HG03135 (cell line): ENCODE measurements at regions not wholly inside any gene's neighbourhood (a gene's known extent, or its start where the extent isn't known, plus 50 kb on each side); places are given as distances from the start of the nearest gene placed in this dataset.
"Not testable (repeated sequence)": the region's sequence is repeated elsewhere in the genome, so short reads cannot be mapped to it uniquely, and the experiment has no call there.

Experiments used
- ATAC-seq: cut with Tn5 transposase; IDR thresholded peaks from one replicate; pipeline ENCODE4 v1.9.1; 2021; ENCODE audit warnings: mild to moderate bottlenecking, moderate library complexity; ENCODE audit not compliant: unreplicated experiment

DNA sequence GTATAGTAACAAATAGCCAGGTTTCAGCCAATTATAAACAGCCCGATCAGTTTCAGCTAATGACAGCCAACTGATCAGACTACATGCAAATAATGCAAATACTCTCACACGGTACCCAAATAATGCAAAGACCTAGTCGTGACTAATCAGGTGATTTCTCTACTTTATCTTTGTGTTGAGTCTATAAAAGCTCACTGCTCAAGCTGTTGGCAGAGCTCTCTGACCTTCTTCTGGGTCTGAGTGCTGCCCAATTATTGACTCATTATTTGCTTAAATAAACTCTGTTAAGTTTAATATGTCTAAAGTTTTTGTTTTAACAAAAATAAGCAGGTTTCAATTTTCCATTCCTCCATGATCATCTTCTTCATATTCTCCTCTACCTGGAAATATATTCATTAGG, 1971.7 kb downstream of the SUCLG1 start:
- ATAC-seq = no peak

DNA sequence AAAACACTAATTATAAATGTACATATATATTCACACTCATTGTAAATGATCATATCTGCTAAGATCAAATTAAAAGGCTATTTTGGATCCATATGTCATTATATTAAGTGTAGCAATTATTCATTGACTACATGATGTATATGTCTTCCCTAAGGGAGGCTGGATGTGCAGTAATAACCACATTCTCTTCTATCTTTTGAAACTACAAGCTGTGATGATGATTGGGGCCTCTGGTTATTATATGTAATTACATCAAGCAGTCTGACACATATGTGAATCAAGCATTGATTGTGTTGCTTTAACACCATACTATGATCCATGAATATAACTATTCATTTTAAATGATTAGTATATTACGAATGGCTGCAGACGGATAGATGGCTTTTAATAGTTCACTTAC, 1973.4 kb downstream of the SUCLG1 start:
- ATAC-seq = no peak

DNA sequence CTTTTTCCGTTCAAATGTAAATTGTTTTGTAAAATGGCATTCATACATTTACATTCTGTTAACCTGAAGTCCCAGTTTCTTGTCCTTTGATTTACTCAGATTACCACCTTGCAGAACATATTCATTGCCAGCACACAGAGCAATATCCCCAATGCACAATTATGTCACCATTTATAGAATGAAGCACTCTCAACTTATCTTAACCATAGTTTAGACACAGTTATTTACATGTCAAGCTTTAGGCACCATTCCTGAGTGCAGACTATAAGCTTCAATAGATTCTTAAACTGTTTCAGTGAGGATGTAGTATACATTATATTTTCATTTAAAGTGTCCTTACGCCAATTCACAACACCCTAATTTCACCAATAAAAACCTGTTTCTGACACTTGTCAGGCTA, 1977.9 kb downstream of the SUCLG1 start:
- ATAC-seq = no peak

DNA sequence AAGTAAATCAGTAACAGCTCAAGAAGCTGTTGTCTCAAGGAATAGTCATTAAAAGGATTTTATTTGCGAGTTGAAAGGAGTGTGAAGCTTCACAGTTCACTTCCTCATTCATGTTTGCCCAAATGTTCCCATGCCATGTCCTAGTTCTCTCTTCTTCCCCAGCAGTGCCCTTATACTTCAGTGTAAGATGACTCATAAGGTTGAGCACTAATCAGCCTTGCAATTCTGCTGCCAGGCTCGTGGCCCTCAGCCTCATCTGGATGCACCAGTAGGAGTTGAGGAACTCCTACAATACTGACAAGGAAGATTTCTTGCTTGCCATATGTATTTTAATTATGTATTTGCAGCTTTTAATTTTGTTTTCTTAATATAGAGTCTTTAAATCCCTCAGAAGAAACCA, 1980.4 kb downstream of the SUCLG1 start:
- ATAC-seq = no peak

DNA sequence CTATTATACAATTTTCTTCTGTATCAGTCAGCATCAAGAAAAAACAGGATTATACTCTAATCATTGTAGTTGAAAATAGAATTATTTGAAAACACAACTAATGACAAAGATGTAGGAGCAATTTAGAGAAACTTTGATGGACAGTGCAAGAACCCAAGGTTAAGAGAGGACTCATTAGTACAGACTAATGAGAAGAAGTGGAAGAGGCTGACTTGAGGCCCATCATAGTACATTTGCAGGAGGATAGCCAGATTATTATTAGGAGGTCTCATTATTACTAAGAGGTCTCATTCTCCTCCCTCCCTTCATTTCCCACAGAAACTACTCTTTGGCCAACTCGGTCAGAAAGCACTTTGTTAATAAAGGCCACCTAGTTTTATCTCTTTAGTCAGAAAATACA, 1983.0 kb downstream of the SUCLG1 start:
- ATAC-seq = no peak

DNA sequence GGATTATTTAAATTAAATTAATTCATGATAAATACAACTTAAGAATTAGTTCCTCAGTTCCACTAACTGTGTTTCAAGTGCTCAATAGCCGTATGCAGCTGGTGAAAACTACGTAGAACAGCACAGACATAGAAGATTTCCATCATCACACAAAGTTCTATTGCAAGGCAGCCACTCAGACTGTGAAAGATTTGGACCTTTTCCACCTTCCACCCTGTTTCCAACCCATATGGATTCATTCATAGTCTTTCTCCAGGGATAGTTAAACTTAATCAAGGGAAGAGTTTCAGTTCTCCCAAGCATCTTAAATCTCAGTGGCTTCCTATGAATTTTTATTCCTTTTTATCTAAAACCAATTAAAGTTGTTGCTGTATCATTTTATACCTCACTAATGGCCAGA, 2030.8 kb downstream of the SUCLG1 start:
- no peak for ATAC-seq

DNA sequence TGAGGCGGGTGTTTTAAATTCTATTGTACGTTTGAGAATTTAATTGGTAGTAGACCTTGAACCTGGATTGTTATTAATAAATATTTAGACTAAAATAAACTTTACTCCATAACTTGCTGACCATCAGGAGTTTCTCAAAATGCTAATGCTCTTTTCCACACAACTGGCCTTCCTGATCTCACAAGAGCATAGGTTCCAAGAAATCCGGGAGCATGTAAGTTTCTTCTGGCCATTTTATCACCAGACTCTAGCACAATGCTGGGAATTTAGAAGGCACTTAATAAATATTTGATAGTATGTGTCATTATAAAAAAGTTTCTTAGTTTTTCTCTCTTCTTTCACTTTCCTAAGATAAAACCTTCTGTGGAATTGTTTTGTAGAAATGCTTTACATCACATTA, 2047.1 kb downstream of the SUCLG1 start:
- no peak for ATAC-seq

DNA sequence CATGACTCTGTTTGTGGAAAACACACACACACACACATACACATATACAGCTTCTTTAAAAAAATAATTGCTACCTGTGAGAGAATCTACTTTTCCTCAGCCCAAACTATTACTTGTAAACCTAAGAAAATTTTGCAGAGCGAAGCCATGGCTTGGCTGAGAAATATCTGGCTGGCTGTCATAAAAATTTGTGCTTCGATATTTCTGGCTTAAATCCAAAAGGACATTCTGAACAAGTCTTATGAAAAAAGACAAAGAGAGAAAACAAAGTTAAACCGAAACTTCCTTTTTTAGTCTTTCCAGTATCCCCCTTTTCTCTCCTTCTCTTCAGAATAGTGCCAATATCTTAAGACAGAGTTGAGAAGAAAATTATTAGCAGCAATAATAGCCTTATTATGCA, 2048.0 kb downstream of the SUCLG1 start:
- no peak for ATAC-seq

DNA sequence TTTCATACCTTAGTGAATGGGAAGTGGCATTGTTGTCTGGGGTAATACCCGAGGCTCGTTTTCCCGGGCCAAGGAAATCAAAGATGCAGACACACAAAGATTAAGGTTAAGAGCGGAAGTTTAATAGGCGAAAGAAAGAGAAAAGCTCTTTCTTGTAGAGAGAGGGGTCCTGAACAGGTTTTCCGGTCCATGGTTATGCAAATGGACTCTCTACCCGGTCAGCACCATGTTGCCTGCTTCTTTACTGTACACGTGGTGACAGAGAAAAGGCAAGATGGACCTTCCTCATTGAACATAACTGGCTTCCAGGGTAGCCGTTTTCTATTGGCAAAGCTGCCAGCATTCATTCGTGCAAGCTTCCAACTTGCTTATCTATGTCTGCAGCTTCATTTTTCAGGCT, 2063.5 kb downstream of the SUCLG1 start:
- no peak for ATAC-seq

DNA sequence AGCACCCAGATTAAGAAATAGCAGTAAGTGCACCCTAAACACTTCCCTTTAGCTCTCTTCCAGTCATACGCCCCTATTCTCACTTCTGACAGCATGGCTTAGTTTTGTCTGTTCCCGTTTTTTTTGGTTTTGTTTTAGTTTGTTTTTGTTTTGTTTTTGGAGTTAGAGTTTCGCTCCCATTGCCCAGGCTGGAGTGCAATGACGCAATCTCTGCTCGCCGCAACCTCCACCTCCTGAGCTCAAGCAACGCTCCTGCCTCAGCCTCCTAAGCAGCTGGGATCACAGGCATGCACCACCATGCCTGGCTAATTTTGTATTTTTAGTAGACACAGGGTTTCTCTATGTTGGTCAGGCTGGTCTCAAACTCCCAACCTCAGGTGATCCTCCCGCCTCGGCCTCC, 2067.7 kb downstream of the SUCLG1 start:
- no peak for ATAC-seq

DNA sequence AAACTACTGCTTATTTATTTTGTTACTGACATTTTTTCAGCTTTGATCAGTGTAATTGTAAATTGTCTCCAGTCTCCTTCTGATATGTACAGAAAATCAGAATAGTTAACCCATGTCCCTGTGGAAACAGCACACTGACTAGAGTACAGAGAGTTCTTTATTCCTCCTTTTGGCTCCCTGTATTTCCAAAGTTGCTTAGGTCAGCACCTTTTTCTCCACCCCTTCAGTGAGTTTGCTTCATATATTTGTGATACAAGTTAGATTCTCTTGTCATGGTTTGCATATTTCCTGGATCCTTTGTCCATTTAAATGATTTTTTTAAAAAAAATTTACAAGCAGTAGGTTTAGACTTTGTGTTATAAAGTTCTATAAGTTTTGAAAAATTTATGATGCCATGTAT, 2051.1 kb upstream of the LRRTM1 start:
- no peak for ATAC-seq

DNA sequence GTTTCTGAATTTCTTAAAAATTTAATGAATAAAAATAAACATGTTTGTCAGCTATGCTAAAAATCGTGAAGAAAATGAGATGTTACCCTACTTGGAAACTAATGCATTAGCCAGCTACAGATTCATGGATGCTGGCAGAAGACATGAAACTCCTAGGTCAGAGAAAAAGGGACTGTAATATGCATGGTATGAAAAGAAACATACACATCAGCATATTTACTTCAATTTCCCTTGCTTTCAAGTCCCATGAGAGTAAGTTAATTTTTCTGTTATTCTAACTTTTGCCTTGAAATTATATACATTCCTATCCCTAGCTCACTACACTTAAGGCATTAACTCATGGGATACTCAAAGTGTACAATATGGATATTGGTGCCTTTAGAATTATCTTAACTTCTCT, 2041.4 kb upstream of the LRRTM1 start:
- ATAC-seq = no peak

DNA sequence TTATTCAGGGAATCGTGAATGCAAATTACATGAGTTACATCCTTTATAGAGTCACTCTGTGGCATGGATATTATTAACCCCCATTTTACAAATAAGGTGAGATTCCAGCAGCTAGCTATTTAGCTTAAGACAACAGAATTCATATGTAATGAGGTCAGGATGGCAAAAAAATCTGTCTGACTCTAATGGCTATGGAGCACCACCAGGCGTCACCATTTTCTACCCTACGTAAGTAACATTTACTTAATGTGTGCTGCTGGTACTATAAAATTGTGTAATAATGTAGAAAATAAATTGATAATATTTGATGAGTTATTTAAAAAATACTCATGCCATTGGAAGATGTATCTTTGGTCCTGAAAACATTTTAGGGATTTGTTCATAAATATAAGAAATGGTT, 2040.1 kb upstream of the LRRTM1 start:
- ATAC-seq = no peak

DNA sequence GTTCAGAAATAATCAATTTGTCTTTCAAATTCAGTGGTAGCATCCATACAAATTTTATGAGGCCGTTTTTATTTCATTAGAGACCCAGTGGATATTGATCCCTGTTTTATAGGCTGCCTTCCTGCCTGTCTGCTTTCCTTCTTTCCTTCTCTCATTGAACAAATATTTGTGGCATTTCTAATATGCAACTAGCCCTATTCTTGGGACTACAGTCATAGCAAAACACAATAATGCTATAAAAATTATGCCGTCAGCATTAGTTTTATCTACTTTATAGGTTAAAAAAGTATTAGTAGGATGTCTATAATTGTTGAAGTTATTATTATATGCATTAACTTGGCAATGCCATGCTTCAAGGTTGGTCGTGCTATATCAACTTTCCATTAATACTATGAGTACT, 2037.8 kb upstream of the LRRTM1 start:
- no peak for ATAC-seq

DNA sequence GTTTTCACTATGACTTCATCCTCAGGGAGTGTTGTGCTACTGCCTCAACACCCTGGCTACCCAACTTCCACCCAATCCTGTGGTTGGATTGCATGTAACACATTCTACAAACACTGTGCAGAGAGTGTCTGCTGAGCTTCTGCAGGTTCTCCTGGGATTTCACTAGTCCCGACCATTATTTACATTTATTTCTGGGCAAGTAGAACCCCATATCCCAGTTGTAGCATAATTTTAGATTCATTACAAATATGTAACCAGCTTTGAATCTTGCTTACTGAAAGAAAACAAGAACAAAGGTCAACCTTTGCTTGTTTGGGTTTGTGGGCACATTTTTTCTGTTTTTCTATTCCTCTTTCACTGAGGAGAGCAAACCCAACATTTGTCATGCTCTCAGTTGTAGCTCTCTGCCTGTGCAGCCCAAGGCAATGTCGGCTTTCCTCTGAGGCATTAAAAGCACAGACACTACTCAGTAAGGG, 2036.1 kb upstream of the LRRTM1 start:
- ATAC-seq = no peak

DNA sequence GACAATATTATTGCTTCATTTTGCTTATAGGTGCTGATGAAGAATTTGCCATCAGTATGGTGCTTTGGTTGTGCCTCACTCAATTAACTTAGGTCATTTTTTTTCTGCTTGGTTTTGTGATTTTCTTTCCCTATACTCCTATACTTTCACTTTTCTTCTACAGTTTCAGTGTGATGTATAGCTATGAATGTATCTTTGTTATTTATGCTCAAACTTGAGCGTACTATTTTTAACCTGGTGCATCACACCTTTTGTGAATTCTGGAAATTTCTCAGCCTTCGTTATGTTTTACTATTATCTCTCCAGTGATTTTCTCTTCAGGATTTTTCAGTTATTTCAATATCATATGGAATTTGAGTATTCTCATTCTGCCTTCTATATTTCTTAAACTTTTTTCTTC, 2035.3 kb upstream of the LRRTM1 start:
- ATAC-seq = no peak

DNA sequence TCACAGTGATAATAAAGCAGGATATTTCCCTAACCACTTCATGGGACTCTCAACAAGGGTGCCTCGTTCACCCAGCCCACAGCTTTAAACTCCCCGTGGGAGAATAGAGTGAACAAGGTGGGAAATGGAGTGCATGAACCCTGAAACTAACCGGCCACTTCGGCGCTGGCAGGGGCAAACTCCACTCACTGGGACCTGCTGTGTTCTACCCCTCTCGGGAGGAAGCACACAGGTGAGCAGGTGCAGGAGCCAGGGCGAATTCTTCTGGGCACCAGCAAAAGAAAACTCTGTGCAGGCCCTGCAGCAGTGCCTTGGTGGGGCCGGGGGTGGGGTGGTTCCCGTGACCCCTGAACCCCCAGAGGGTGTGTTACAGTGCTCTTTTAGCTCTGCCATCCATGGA, 2029.1 kb upstream of the LRRTM1 start:
- ATAC-seq = no peak

DNA sequence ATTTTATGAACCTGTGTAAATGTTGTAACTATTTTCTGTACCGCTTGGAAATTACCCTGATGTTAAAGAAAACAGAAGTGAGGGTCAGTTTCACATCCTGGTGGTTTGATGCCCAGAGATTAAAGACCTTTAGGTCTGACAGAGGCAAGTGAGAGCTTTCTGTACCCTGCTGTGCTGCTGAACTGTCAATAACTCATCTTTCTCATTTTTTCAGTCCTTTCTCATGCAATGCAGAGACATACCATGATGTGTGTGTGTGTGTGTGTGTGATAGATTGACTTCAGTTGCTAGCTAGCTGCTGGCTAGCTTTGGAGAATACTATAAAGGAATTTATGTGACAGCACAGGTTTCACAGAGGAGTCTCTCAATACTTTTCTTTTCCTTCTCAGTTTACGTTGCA, 2025.6 kb upstream of the LRRTM1 start:
- no peak for ATAC-seq

DNA sequence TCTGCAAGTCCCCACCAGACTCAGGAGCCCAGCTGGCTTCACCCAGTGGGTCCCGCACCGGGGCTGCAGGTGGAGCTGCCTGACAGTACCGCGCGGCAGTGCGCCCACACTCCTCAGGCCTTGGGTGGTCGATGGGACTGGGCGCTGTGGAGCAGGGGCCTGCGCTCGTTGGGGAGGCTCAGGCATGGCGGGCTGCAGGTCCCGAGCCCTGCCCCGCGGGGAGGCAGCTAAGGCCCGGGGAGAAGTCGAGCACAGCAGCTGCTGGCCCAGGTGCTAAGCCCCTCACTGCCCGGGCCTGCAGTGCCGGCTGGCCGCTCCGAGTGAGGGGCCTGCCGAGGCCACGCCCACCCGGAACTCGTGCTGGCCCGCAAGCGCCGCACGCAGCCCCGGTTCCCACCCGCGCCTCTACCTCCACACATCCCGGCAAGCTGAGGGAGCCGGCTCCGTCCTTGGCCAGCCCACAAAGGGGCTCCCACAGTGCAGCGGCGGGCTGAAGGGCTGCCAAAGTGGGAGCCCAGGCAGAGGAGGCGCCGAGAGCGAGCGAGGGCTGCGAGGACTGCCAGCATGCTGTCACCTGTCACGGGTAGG, 2021.7 kb upstream of the LRRTM1 start:
- ATAC-seq = not testable (repeated sequence)

DNA sequence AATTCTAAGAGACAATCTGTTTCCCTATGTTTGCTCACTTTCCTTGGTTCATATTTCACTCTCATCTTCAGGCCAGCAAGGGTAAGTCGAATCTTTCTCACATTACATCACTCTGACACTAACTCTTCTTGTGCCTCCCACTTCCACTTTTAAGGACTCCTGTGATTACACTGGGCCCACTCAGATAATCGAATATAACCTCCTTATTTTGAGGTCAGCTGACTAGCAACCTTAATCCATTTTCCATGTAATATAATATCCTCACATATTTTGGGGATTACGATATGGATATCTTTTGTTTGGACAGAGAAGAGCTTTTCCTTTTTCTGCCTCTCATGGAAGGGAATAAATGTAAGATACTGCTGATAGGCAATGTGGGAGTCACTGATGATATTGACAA, 2015.7 kb upstream of the LRRTM1 start:
- ATAC-seq = no peak

DNA sequence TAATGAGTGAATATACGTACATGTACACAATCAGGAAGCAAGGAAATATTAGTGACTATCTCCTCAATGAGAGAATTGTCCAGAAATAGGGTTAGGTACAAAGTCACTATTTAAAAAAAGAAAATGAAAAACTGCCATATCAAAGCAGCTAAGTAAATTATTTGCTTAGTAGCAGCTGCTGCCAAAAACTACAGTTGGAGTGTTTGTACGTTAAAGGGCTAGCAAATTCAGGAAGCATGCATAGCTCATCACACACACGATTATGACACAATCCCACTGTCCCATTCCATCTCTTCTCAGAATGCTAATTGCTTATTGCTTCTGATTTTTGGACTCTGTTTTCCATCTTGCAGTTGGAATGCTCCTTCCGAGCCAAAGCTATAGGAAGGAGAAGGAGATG, 2012.5 kb upstream of the LRRTM1 start:
- no peak for ATAC-seq

DNA sequence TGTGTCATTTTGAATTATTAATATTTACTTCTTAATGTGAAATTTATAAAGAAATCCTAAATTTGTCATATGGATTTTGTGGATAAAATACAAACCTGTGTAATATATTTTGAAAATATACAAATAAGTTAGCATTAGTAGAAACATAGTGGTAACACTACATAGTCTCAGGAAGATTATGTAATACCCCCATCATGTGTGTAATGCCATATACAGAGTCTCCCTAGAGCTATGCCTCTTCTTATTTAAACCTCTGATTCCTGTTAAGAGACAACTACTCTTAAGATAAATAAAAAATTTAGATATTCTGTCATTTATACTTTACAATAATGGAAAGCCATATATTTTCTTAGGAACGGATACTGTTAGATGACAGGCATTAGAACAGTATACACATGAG, 2012.0 kb upstream of the LRRTM1 start:
- no peak for ATAC-seq

DNA sequence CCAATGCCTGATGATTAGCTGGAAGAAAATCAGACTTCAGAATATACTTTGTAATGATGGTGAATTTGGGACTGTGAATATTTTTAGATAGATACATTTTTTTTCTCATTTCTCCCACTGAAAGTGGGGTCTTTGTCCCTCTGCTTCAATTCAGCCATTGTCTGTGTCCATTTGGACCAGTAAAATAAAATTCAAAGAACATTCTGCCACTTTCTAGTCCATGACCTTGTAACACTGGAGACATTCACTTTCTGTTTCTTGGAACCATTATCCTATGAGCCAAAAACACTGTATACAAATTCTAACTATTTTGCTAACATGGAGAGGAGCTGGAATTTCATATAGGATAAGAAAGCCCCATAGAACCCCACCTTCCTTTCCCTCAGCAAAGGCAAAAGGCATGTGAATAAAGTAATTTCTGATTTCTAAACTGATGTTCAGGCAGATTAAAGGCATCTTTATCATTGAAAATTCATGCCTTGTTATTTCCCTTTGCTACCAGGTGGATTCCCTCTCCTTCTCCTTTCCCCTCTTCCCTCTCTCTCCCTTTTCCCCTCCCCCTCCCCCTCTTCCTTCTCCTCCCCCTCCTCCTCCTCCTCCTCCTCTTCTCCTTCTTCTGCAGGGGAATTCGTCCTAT, 2010.4 kb upstream of the LRRTM1 start:
- no peak for ATAC-seq
